H9 (cell line): ENCODE measurements at regions not wholly inside any gene's neighbourhood (a gene's known extent, or its start where the extent isn't known, plus 50 kb on each side); places are given as distances from the start of the nearest gene placed in this dataset.

Experiments
- DNase-seq: peaks from one replicate; pipeline ENCODE4 v3.0.0-alpha.2; 2017
- H2AFZ ChIP-seq: one replicate; pipeline ENCODE4 v1.6.1; 2013; ENCODE audit warnings: mild to moderate bottlenecking, low read length, control low read depth, moderate library complexity
- H2AK5ac ChIP-seq: 2 replicates; pipeline ENCODE4 v1.6.1; 2013; ENCODE audit warnings: low read length, control low read depth, mixed read lengths; ENCODE audit not compliant: insufficient read length
- H2BK120ac ChIP-seq: one replicate; pipeline ENCODE4 v1.6.1; 2013; ENCODE audit warnings: low read depth, mild to moderate bottlenecking, low read length, control low read depth, inconsistent platforms; ENCODE audit not compliant: poor library complexity, severe bottlenecking
- H2BK12ac ChIP-seq: 2 replicates; pipeline ENCODE4 v1.6.1; 2013; ENCODE audit warnings: low read length, control low read depth, mixed read lengths, low read depth; ENCODE audit not compliant: insufficient read length
- H2BK15ac ChIP-seq: 2 replicates; pipeline ENCODE4 v1.6.1; 2013; ENCODE audit warnings: low read depth, low read length, control low read depth
- H2BK20ac ChIP-seq: one replicate; pipeline ENCODE4 v1.6.1; 2013; ENCODE audit warnings: low read depth, mild to moderate bottlenecking, low read length, control low read depth, inconsistent platforms; ENCODE audit not compliant: poor library complexity, severe bottlenecking
- H2BK5ac ChIP-seq: 2 replicates; pipeline ENCODE4 v1.6.1; 2013; ENCODE audit warnings: low read length, control low read depth, mixed read lengths; ENCODE audit not compliant: insufficient read length
- H3K14ac ChIP-seq: 2 replicates; pipeline ENCODE4 v1.6.1; 2013; ENCODE audit warnings: low read length, control low read depth; ENCODE audit not compliant: insufficient read depth
- H3K18ac ChIP-seq: 2 replicates; pipeline ENCODE4 v1.6.1; 2013; ENCODE audit warnings: low read depth, mild to moderate bottlenecking, mixed read lengths, low read length, control low read depth; ENCODE audit not compliant: insufficient read length
- H3K23ac ChIP-seq: 2 replicates; pipeline ENCODE4 v1.6.1; 2013; ENCODE audit warnings: low read length, control low read depth, mixed read lengths, low read depth; ENCODE audit not compliant: insufficient read length
- H3K23me2 ChIP-seq: 2 replicates; pipeline ENCODE4 v1.6.1; 2013; ENCODE audit warnings: low read depth, mild to moderate bottlenecking, mixed read lengths, low read length, control low read depth; ENCODE audit not compliant: insufficient read length, poor library complexity, severe bottlenecking
- H3K27ac ChIP-seq: 2 replicates; pipeline ENCODE4 v1.5.1; 2013; ENCODE audit warnings: low read length, control low read depth, mixed read lengths, low read depth; ENCODE audit not compliant: insufficient read length
- H3K27me3 ChIP-seq: 2 replicates; pipeline ENCODE4 v1.6.1; 2013; ENCODE audit warnings: low read length, control low read depth, inconsistent platforms; ENCODE audit not compliant: insufficient read depth
- H3K4ac ChIP-seq: 2 replicates; pipeline ENCODE4 v1.6.1; 2013; ENCODE audit warnings: low read depth, mild to moderate bottlenecking, control low read depth, inconsistent platforms, low read length, moderate library complexity
- H3K4me1 ChIP-seq: 2 replicates; pipeline ENCODE4 v1.6.1; 2013; ENCODE audit warnings: low read length, control low read depth, inconsistent platforms; ENCODE audit not compliant: insufficient read depth
- H3K4me2 ChIP-seq: 2 replicates; pipeline ENCODE4 v1.6.1; 2013; ENCODE audit warnings: low read length, control low read depth, mixed read lengths; ENCODE audit not compliant: insufficient read length, insufficient read depth
- H3K56ac ChIP-seq: 2 replicates; pipeline ENCODE4 v1.6.1; 2013; ENCODE audit warnings: low read depth, mild to moderate bottlenecking, mixed read lengths, low read length, control low read depth; ENCODE audit not compliant: insufficient read length
- H3K79me1 ChIP-seq: 2 replicates; pipeline ENCODE4 v1.6.1; 2013; ENCODE audit warnings: low read depth, mild to moderate bottlenecking, moderate library complexity, low read length, control low read depth, inconsistent platforms; ENCODE audit not compliant: insufficient read depth, poor library complexity, severe bottlenecking
- H3K79me2 ChIP-seq: 2 replicates; pipeline ENCODE4 v1.6.1; 2013; ENCODE audit warnings: low read length, control low read depth, inconsistent platforms; ENCODE audit not compliant: insufficient read depth
- H3K9ac ChIP-seq: 2 replicates; pipeline ENCODE4 v1.6.1; 2013; ENCODE audit warnings: low read length, control low read depth, mixed read lengths; ENCODE audit not compliant: insufficient read length; ENCODE audit errors: extremely low read depth
- H3K9me3 ChIP-seq: one replicate; pipeline ENCODE4 v1.6.1; 2013; ENCODE audit warnings: low read depth, low read length, inconsistent platforms; ENCODE audit not compliant: control insufficient read depth
- H3T11ph ChIP-seq: one replicate; pipeline ENCODE4 v1.6.1; 2013; ENCODE audit warnings: mild to moderate bottlenecking, low read length, control low read depth, inconsistent platforms
- H4K20me1 ChIP-seq: one replicate; pipeline ENCODE4 v1.6.1; 2013; ENCODE audit not compliant: control insufficient read depth, insufficient read length, insufficient read depth
- H4K5ac ChIP-seq: 2 replicates; pipeline ENCODE4 v1.6.1; 2013; ENCODE audit warnings: low read depth, mild to moderate bottlenecking, mixed read lengths, low read length, control low read depth; ENCODE audit not compliant: insufficient read length
- H4K8ac ChIP-seq: replicated peaks from 2 replicates; pipeline ENCODE4 v1.6.1; 2013; ENCODE audit warnings: low read length, control low read depth, mixed read lengths, low read depth; ENCODE audit not compliant: insufficient read length
- H4K91ac ChIP-seq: 2 replicates; pipeline ENCODE4 v1.6.1; 2013; ENCODE audit warnings: low read depth, mild to moderate bottlenecking, moderate library complexity, mixed read lengths, low read length, control low read depth; ENCODE audit not compliant: insufficient read length
- H3K27ac Mint-ChIP-seq, 3 experiments: 2 replicates in 2 of 3; 3 replicates in 1 of 3; pipeline ENCODE4 v1.8.0; 2020 to 2021; ENCODE audit warnings: mixed read lengths in 3 of 3, mild to moderate bottlenecking in 1 of 3, moderate library complexity in 1 of 3
- H3K27me3 Mint-ChIP-seq: 2 replicates; pipeline ENCODE4 v1.8.0; 2021; ENCODE audit warnings: low read depth, mild to moderate bottlenecking, moderate library complexity, mixed read lengths
- H3K36me3 Mint-ChIP-seq, 3 experiments: 2 replicates in 2 of 3; 3 replicates in 1 of 3; pipeline ENCODE4 v1.8.0; 2020 to 2021; ENCODE audit warnings: low read depth in 3 of 3, mixed read lengths in 3 of 3; ENCODE audit not compliant: insufficient read depth in 1 of 3
- H3K4me1 Mint-ChIP-seq, 2 experiments: 2 replicates each; pipeline ENCODE4 v1.8.0; 2020; ENCODE audit warnings: mixed read lengths in 2 of 2
- H3K4me3 Mint-ChIP-seq, 2 experiments: 2 replicates in 1 of 2; 3 replicates in 1 of 2; pipeline ENCODE4 v1.8.0; 2020 to 2021; ENCODE audit warnings: mild to moderate bottlenecking in 2 of 2, mixed read lengths in 2 of 2, moderate library complexity in 1 of 2
- H3K9me3 Mint-ChIP-seq, 2 experiments: 2 replicates in 1 of 2; 3 replicates in 1 of 2; pipeline ENCODE4 v1.8.0; 2020; ENCODE audit warnings: mild to moderate bottlenecking in 2 of 2, mixed read lengths in 2 of 2, moderate library complexity in 1 of 2
- CTCF ChIP-seq: fragments of 200-600 bp; sonication (generic); conservative IDR thresholded peaks from 3 replicates; pipeline ENCODE4 v1.8.0; 2021; ENCODE audit warnings: antibody characterized with exemption, mild to moderate bottlenecking
- WGBS: extraction: QIAGEN DNeasy Blood & Tissue Kit; methylation state at CpG from one replicate; pipeline ENCODE4 v1.1.7; 2013; ENCODE audit warnings: missing lambda C conversion rate, low lambda C conversion rate, mixed read lengths; ENCODE audit not compliant: insufficient read length; ENCODE audit errors: extremely low coverage; 5-methylcytosine and 5-hydroxymethylcytosine counted together

GRCh38 chr18:55085557-55086285 lies 126.5 kb upstream of the CCDC68 start:
- H3K27me3 Mint-ChIP-seq = no peaks in the 10 kb centered on the region
- no CpG with 5 or more reads among the region's 4 CpGs for WGBS

More at GRCh38 chr18:55085557-55086285, 126.5 kb upstream of the CCDC68 start:
- Histone ChIP-seq H3K27ac (no peak overlapping the region), H2AK5ac (no peak overlapping the region), H3K4me1 (no peaks in the 10 kb centered on the region), H2BK15ac (no peak overlapping the region), H3T11ph (no peak overlapping the region), H3K18ac (no peak overlapping the region), H3K23ac (no peak overlapping the region), H3K14ac (no peak overlapping the region), H3K9ac (no peak overlapping the region), H3K23me2 (no peaks in the 10 kb centered on the region), H3K9me3 (no peaks in the 10 kb centered on the region), H4K20me1 (no peaks in the 10 kb centered on the region), H3K56ac (no peak overlapping the region), H2AFZ (no peak overlapping the region), H4K8ac (no peak overlapping the region), H2BK5ac (no peak overlapping the region), H4K5ac (no peak overlapping the region), H2BK120ac (no peak overlapping the region), H3K79me1 (no peaks in the 10 kb centered on the region), H2BK20ac (no peak overlapping the region), H2BK12ac (no peak overlapping the region), H4K91ac (no peak overlapping the region), H3K4ac (no peak overlapping the region), H3K4me2 (no peak overlapping the region), H3K79me2 (no peaks in the 10 kb centered on the region), H3K27me3 (no peaks in the 10 kb centered on the region)
- no peaks in the 10 kb centered on the region for H3K4me1 Mint-ChIP-seq
- no peak for DNase-seq
- TF ChIP-seq CTCF = no peak
- H3K36me3 Mint-ChIP-seq = no peaks in the 10 kb centered on the region
- H3K27ac Mint-ChIP-seq = no peak overlapping the region
- H3K9me3 Mint-ChIP-seq = no peaks in the 10 kb centered on the region
- no peak overlapping the region for H3K4me3 Mint-ChIP-seq
